Adipocyte (in vitro differentiated cells): ENCODE measurements at regions not wholly inside any gene's neighbourhood (a gene's known extent, or its start where the extent isn't known, plus 50 kb on each side); places are given as distances from the start of the nearest gene placed in this dataset.

ENCODE experiments used
- DNase-seq: peaks from one replicate; pipeline ENCODE4 v3.0.0-alpha.2; 2015; ENCODE audit warnings: low read depth
- H3K27me3 ChIP-seq: replicated peaks from 2 replicates; pipeline ENCODE4 v1.7.0; 2013; ENCODE audit warnings: mild to moderate bottlenecking, low read length, moderate library complexity; ENCODE audit not compliant: control insufficient read depth, insufficient read depth
- H3K36me3 ChIP-seq: 2 replicates; pipeline ENCODE4 v1.7.0; 2013; ENCODE audit warnings: low read length, mild to moderate bottlenecking, moderate library complexity; ENCODE audit not compliant: control insufficient read depth, insufficient read depth, severe bottlenecking
- H3K4me1 ChIP-seq: 2 replicates; pipeline ENCODE4 v1.7.0; 2013; ENCODE audit warnings: mild to moderate bottlenecking, low read length, moderate library complexity; ENCODE audit not compliant: control insufficient read depth, insufficient read depth
- H3K4me3 ChIP-seq: 2 replicates; pipeline ENCODE4 v1.7.0; 2013; ENCODE audit warnings: mild to moderate bottlenecking, low read length, moderate library complexity
- H3K9ac ChIP-seq: 2 replicates; pipeline ENCODE4 v1.7.0; 2013; ENCODE audit warnings: mild to moderate bottlenecking, low read length, moderate library complexity
- H3K9me3 ChIP-seq: 2 replicates; pipeline ENCODE4 v1.7.0; 2013; ENCODE audit warnings: mild to moderate bottlenecking, low read length, moderate library complexity; ENCODE audit not compliant: control insufficient read depth

DNA sequence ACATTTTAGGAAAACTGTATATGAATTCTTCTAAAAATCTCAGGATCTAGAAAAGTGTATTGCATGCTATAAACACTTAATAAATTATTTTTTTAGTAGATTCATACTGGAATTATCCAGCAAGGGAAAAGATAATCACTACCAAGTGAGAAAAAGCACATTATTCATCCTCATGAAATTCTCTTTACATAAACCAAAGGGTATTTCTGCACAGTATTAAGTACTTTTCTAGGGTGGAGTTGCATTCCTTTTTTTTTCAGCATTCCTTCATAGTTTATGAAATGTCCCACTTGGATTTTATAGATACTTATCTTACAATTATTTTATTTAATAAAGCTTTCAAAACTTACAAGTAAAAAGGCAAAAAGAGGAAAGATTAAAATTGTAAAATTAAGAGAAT lies 403.3 kb downstream of the HGF start:
- Histone ChIP-seq H3K9me3 (no peaks in the 10 kb centered on the region), H3K4me1 (peaks cover 34% of the 10 kb centered on the region), H3K36me3 (no peaks in the 10 kb centered on the region), H3K27me3 (no peaks in the 10 kb centered on the region), H3K4me3 (peak overlapping the region; percentile 64), H3K9ac (peak overlapping the region; percentile 71)
- DNase-seq = peak; percentile 13

DNA sequence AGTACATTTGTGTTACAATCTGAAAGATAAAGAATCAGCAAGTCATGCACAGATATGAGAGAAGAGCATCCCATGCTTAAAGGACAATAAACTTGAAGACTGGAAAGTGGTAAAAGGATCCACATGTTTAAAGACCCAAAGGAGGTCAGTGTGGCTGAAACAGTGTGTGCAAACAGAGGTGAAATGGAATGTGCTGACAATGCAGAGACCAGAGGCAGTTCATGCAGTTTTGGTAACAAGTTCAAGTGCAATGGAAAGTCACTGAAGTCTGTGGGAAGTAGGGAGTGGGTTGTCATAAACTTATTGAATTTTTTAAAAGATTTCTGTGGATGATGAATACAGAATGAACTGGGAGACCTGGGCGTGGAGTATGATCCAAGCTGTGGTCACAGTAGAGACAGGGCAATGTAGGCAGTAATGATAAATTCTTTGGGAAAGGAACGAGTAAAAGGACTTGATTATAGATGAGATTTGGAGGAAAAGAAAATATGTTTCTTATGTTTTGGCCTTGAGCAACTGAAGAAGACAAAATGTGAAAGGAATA lies 408.0 kb downstream of the HGF start:
- peaks cover 14% of the 10 kb centered on the region for H3K4me1 ChIP-seq
- no peaks in the 10 kb centered on the region for H3K27me3 ChIP-seq
- no peak overlapping the region for H3K4me3 ChIP-seq
- DNase-seq = peak; percentile 20
- H3K9me3 ChIP-seq = no peaks in the 10 kb centered on the region
- H3K36me3 ChIP-seq = no peaks in the 10 kb centered on the region
- no peak overlapping the region for H3K9ac ChIP-seq

GRCh38 chr7:81355911-81356310 lies 413.9 kb downstream of the HGF start:
- H3K4me3 ChIP-seq = no peak overlapping the region
- H3K9me3 ChIP-seq = no peaks in the 10 kb centered on the region
- no peak overlapping the region for H3K9ac ChIP-seq
- no peaks in the 10 kb centered on the region for H3K4me1 ChIP-seq
- no peaks in the 10 kb centered on the region for H3K27me3 ChIP-seq
- DNase-seq = peak; percentile 20
- no peaks in the 10 kb centered on the region for H3K36me3 ChIP-seq

DNA sequence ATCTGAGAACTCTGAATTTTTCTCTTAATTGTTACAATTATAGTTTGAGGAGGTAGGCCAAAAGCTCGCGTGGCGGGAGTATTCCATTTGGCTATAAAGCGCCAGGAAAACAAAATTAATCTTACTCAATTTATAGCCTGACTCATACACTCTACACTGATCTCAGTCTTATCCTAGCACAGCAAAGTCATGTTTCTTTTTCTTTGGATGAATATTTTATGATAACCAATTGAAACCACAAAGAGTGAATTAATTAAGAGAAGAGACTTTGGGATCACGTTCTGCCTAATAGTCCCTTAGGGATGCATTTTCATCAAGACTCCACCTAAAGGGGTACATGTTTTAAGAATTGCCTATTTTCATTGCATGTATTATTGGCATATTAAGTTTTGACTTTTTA lies 420.8 kb downstream of the HGF start:
- H3K4me3 ChIP-seq = no peak overlapping the region
- no peaks in the 10 kb centered on the region for H3K4me1 ChIP-seq
- no peaks in the 10 kb centered on the region for H3K9me3 ChIP-seq
- no peaks in the 10 kb centered on the region for H3K36me3 ChIP-seq
- no peaks in the 10 kb centered on the region for H3K27me3 ChIP-seq
- H3K9ac ChIP-seq = no peak overlapping the region
- DNase-seq = no peak

GRCh38 chr7:81339946-81340345 lies 421.1 kb upstream of the SEMA3C start:
- H3K9ac ChIP-seq = no peak overlapping the region
- H3K9me3 ChIP-seq = no peaks in the 10 kb centered on the region
- H3K4me3 ChIP-seq = no peak overlapping the region
- no peaks in the 10 kb centered on the region for H3K4me1 ChIP-seq
- H3K36me3 ChIP-seq = no peaks in the 10 kb centered on the region
- H3K27me3 ChIP-seq = no peaks in the 10 kb centered on the region
- DNase-seq = peak; percentile 27

- H3K4me3 ChIP-seq = no peak overlapping the region
- H3K36me3 ChIP-seq = no peaks in the 10 kb centered on the region
- H3K4me1 ChIP-seq = peaks cover 28% of the 10 kb centered on the region
- H3K27me3 ChIP-seq = no peaks in the 10 kb centered on the region
- H3K9ac ChIP-seq = no peak overlapping the region
- DNase-seq = no peak
- H3K9me3 ChIP-seq = no peaks in the 10 kb centered on the region
Measured at GRCh38 chr7:81333536-81333935, 414.7 kb upstream of the SEMA3C start.

- H3K4me1 ChIP-seq = peaks cover 28% of the 10 kb centered on the region
- H3K36me3 ChIP-seq = no peaks in the 10 kb centered on the region
- no peak overlapping the region for H3K4me3 ChIP-seq
- H3K9me3 ChIP-seq = no peaks in the 10 kb centered on the region
- no peak overlapping the region for H3K9ac ChIP-seq
- DNase-seq = peak; percentile 51
- no peaks in the 10 kb centered on the region for H3K27me3 ChIP-seq
Measured at GRCh38 chr7:81333004-81333403, 414.2 kb upstream of the SEMA3C start.

DNA sequence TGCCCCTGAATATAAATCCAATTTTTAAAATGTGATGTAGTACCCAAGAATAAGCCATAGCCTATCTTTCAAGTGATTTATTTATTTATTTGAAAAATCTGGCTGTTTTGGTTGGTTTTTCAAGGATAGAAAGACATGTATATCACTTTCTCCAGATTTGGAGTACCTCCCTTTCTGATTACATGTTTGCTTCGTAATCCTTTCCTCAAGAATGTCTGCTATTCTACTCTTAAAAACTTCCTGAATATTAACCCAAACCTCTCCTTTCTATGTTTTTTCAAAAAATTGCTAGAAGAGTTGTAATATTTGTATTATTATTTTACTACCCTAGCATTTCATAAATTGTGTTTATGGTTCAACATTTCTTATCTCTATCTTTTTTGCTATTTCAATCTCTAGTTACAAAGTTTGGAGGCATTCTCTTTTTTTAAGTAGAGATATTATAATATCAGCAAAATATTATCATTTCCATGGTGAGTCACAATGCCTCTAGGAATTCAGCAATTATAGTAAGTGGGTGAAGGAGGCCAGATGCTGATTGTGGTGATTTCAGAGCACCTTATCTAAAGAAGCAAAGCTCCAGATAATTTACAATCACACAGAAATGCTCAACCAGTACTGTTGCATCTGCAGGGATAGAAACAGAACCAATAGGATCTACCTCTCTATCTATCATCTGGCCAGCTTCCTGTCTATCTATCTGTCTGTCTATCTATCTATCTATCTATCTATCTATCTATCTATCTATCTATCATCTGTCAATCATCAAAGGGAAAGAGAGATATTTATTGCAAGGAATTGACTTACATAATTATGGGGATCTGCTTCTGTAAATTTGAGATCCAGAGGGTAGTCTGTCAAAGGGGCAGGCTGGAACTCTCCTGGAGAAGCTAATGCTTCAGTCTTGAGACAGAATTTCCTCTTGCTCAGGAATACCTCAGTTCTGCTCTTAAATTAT lies 412.5 kb upstream of the SEMA3C start:
- no peaks in the 10 kb centered on the region for H3K36me3 ChIP-seq
- H3K27me3 ChIP-seq = no peaks in the 10 kb centered on the region
- H3K9me3 ChIP-seq = no peaks in the 10 kb centered on the region
- DNase-seq = peak; percentile 34
- H3K9ac ChIP-seq = no peak overlapping the region
- peaks cover 34% of the 10 kb centered on the region for H3K4me1 ChIP-seq
- H3K4me3 ChIP-seq = no peak overlapping the region

- Histone ChIP-seq H3K9ac (no peak overlapping the region), H3K4me1 (peaks cover 34% of the 10 kb centered on the region), H3K36me3 (no peaks in the 10 kb centered on the region), H3K27me3 (no peaks in the 10 kb centered on the region), H3K4me3 (no peak overlapping the region), H3K9me3 (no peaks in the 10 kb centered on the region)
- no peak for DNase-seq
Measured at GRCh38 chr7:81330108-81330507, 411.3 kb upstream of the SEMA3C start.

- no peak for DNase-seq
Measured at GRCh38 chr7:81327468-81328266, 408.8 kb upstream of the SEMA3C start.

GRCh38 chr7:81321949-81322348 lies 403.1 kb upstream of the SEMA3C start:
- Histone ChIP-seq H3K9ac (no peak overlapping the region), H3K36me3 (no peaks in the 10 kb centered on the region), H3K9me3 (no peaks in the 10 kb centered on the region), H3K4me1 (no peaks in the 10 kb centered on the region), H3K4me3 (no peak overlapping the region), H3K27me3 (no peaks in the 10 kb centered on the region)
- DNase-seq = no peak

More at GRCh38 chr7:81327468-81328266, 408.8 kb upstream of the SEMA3C start:
- H3K27me3 ChIP-seq = no peaks in the 10 kb centered on the region
- H3K36me3 ChIP-seq = no peaks in the 10 kb centered on the region
- H3K9me3 ChIP-seq = no peaks in the 10 kb centered on the region
- H3K9ac ChIP-seq = no peak overlapping the region
- H3K4me1 ChIP-seq = peaks cover 27% of the 10 kb centered on the region
- no peak overlapping the region for H3K4me3 ChIP-seq
